Hippocampal formation (tissue), 2 donors: ENCODE measurements at regions not wholly inside any gene's neighbourhood (a gene's known extent, or its start where the extent isn't known, plus 50 kb on each side); places are given as distances from the start of the nearest gene placed in this dataset.
"Not testable (repeated sequence)": the region's sequence is repeated elsewhere in the genome, so short reads cannot be mapped to it uniquely, and the experiment has no call there.

Experiments used
- DNase-seq, 2 donors: peaks; one replicate each; lab custom pipeline; 2025; lab: John Stamatoyannopoulos, UW

DNA sequence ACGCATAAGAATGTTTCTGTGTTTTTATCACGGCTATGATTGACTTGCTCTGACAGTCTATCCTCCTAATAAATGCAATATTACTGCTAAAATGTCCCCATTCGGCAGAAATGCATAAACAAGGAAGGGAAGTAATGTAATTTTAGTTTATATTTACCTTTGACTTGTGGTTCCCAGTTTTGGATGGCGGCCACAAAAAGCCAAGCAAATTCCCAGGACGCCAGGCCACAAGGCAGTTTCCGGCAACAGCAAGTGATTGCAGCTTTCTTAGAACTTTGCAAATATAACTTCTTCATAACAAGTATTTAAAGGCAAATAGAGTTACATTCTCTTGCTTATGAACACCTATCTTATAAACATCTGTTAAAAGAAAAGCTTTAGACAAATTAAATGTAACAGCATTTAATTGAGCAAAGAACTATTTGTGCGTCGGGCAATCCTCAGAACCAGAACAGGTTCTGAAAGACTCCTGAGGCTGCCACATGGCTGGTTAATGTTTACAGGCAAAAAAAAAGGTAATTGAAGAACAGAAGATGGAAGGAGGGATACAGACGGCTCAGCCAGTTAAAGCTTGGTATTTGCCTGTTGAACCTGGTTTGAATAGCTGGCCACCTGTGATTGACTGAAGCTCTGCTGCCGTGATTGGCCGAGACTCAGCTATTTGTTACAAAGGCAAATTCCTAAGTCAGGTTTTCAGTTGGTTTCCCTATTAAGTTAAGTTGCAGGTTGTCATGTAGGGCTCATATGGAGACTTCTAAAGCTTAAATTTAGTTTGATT is 80.8 kb downstream of the C21orf91 start:
- no peak for DNase-seq

- DNase-seq: no peak
Measured at GRCh38 chr21:17736072-17736471, 83.1 kb downstream of the C21orf91 start.

DNA sequence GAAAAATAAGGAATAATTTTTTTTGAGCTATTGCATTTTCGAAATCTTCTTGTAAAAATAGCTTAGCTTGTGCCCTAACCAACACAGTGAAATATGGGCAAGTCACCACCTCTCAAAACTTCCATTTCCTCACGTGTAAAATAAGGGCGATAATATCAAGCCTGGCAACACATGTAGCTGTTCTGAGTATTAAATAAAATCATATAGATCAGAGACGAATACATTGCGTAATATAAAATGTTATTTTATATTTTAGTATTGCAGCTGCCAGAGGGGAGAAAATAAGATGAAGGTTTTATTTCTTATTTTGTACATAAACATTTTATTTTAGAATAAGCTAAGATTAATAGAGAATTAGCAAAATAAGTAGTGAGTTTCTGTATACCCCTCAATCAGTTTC is 85.9 kb downstream of the C21orf91 start:
- no peak for DNase-seq

DNA sequence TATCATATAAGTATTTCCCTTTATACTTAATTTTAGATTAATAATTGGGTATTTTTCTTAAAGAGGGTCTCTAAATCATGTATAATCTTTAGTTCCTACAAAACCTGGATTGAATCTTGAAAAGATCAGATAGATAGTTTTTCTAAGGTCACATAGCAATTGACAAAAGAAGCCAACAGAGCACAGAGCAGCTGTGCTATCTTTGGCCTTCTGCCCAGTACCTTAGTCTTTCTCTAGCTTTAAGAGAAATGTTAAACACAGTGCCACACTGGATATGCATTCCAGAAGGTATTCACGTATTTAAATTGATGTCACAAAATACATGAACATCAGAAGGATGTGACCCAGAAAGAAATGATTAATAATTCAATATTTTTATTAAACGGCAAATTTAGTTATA is 86.8 kb downstream of the C21orf91 start:
- DNase-seq: no peak

DNA sequence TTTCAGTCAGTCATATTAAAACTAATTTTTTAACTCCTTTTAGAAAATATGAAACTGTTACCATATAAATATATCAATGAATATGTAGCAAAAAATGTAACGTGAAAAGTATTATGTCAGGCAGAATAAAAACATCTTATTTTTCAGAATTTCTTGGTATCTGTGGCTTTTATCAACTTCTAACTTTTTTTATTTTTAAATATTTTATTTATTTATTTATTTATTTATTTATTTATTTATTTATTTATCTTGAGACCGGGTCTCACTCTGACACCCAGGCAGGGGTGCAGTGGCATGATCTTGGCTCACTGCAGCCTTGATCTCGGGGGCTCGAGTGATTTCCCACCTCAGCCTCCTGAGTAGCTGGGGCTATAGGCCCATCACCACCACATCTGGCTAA is 87.6 kb downstream of the C21orf91 start:
- DNase-seq: no peak

GRCh38 chr21:17730782-17731181 is 88.4 kb downstream of the C21orf91 start:
- DNase-seq: no peak

GRCh38 chr21:17729455-17729854 is 89.7 kb downstream of the C21orf91 start:
- DNase-seq: no peak

- DNase-seq: no peak
Measured at GRCh38 chr21:17727361-17727760, 91.8 kb downstream of the C21orf91 start.

DNA sequence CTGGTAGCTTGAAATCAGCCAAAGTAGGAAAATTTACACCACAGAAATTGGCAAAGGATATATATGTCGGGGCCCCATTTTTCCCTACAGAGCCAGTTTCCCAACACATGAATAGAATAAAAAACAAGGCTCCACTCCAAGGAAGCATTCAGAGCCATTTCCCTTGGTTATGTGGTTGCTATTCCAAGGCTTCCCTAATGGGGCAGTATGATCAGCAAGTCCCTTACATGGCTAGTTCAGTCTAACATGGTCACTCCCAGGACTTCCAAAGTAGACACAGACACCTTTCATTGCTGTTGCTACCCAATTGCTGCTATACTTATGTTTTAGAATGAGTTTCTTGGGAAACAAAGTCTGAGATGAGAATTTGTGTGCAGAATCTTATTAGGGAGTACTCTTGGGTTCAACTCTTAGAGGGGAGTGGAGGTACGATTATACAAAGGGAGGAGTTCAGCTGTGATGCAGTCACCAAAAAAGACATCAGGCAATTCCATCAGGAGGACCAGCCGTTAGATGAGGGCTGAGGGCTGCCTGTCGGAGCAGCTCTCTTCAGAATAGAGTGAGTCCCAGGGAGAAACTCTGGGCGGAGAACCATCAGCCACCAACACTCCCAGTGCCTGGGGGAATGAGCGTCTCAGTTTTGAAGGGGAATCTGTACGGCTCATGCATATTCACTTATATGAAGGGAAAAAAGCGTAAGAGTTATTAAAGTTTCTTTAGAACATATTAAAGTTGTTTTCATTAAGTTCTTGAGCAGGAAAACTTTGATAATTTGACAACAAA is 92.9 kb downstream of the C21orf91 start:
- DNase-seq: no peak

DNA sequence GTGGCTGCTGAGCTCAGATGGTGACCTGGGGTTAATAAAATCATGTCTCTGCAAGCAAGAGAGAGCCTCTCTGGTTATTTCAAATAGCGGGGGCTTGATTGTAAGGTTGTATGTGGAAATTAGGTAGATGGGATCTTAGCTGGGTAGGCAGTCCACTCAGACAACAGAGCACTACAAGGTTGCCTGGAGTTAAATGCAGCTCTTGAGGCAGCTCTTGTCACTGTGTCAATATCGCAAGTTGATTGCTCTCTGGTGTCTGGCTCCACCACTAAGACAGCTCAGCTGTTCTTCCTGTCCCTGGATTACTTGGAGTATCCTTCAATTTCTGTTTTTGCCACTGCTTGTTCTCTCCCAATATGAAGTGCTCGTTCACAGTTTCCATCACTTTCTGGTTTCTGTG is 93.8 kb downstream of the C21orf91 start:
- no peak for DNase-seq

GRCh38 chr21:17712887-17713286 is 100.2 kb upstream of the BTG3 start:
- DNase-seq: no peak

GRCh38 chr21:17711896-17712295 is 99.2 kb upstream of the BTG3 start:
- DNase-seq: no peak

DNA sequence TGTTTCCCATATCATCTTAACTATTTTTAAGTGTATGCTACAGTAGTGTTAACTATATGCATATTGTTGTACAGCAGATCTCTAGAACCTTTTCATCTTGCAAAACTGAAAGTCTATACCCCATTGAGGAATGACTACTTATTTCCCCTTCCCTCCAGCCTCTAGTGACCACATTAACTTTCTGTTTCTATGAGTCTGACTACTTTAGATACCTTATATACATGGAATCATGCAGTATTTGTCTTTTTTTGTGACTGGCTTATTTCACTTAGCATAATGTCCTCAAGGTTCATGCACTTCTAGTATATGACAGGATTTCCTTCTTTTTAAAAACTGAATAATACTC is 96.5 kb upstream of the BTG3 start:
- DNase-seq: no peak

GRCh38 chr21:17708522-17709265 is 96.0 kb upstream of the BTG3 start:
- DNase-seq: no peak

- no peak for DNase-seq
Measured at GRCh38 chr21:17699524-17700189, 87.0 kb upstream of the BTG3 start.

- no peak for DNase-seq
Measured at GRCh38 chr21:17697473-17697872, 84.8 kb upstream of the BTG3 start.

GRCh38 chr21:17694416-17694815 is 81.7 kb upstream of the BTG3 start:
- DNase-seq: not testable (repeated sequence)

DNA sequence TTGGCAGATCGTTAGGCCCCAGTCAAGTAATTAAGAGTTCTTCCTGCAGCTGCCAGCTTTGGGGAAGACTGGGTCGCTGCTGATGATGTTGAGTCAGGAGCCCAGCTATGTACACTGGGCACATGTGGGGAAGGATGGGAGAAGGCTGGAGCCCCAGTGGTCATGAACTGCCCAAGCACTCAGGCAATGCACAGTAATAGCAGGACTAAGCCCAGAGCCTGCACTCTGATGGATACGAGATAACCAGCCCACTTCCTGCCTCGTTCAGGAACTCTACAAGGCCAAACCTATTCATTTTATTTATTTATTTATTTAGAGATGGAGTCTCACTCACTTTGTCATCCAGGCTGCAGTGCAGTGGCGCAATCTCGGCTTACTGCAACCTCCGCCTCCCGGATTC is 81.1 kb upstream of the BTG3 start:
- no peak for DNase-seq

- DNase-seq: no peak
Measured at GRCh38 chr21:17690078-17690494, 77.4 kb upstream of the BTG3 start.

DNA sequence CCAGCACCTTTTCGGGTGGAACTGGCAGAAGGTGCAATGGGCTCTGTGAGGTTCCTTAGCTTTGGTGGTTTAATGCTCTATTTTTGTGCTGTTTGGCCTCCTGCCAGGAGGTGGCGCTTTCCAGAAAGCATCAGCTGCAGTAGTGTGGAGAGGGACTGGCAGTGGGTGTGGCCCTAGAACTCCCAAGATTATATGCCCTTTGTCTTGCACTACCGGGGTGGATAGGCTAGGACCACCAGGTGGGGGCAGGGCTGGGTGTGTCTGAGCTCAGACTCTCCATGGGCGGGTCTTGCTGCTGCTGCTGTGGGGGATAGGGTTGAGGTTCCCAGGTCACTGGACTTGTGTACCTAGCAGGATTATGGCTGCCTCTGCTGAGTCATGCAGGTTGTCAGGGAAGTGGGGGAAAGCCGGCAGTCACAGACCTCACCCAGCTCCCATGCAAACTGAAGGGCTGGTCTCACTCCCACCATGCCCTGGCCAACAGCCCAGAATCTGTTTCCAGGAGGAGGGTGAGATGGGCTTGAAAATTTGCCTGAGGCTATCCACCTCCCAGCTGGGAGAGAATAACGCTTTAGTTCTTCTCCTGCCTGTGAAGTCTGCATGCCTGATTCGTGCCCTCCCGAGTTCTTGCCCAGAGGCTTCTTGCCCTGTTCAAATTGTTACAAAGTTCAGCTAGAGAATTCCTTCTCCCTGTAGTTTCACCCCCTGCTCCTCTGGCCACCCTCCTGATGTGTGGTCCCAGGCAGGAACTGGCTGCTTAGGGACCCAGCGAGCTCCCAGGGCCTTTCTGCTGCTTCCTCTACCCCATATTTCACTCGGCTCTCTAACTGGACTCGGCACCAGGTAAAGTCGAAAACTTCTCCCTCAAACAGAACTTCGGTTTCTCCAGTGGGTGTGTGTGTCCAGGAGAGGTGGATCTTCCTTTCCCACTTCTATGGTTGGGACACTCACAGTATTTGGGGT is 76.5 kb upstream of the BTG3 start:
- DNase-seq: peak in 1 of 2 donors; percentile 26

DNA sequence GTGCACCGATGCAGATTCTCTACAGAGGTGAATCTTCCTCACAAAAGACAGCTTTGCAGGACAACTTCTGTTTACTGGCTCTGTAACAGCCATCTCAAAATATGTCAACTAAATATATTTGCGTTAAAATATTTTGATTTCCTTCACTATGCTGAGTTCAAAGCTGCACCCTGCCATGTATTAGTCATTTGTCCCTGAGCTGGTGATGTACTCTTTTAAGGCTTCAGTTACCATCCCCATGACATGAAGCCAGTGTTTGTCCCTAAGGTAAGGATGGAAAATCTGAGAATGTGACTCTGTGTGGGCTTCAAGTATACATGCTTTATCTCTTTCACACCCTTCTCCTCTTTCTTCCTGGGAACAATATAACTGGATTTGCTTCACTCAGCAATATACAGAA is 70.2 kb upstream of the BTG3 start:
- no peak for DNase-seq
